Dendritic cell treated with granulocyte-macrophage colony-stimulating factor and Interleukin-4, amounts not matched to agents 40 ng/mL and 50 ng/mL, for 4 days (primary cell): ENCODE measurements at regions not wholly inside any gene's neighbourhood (a gene's known extent, or its start where the extent isn't known, plus 50 kb on each side); places are given as distances from the start of the nearest gene placed in this dataset.

Experiments used
- H3K27ac Mint-ChIP-seq: one replicate; pipeline ENCODE4 v1.8.0; 2022; ENCODE audit warnings: mild to moderate bottlenecking, mixed read lengths
- H3K27me3 Mint-ChIP-seq: one replicate; pipeline ENCODE4 v1.8.0; 2022; ENCODE audit warnings: mild to moderate bottlenecking, mixed read lengths
- H3K36me3 Mint-ChIP-seq: one replicate; pipeline ENCODE4 v1.8.0; 2022; ENCODE audit warnings: low read depth, mixed read lengths
- H3K4me1 Mint-ChIP-seq: one replicate; pipeline ENCODE4 v1.8.0; 2022; ENCODE audit warnings: low read depth, mixed read lengths
- H3K4me3 Mint-ChIP-seq: one replicate; pipeline ENCODE4 v1.8.0; 2022; ENCODE audit warnings: mild to moderate bottlenecking, moderate library complexity, mixed read lengths
- H3K9me3 Mint-ChIP-seq: one replicate; pipeline ENCODE4 v1.8.0; 2022; ENCODE audit warnings: mixed read lengths
- intact Hi-C: fragments of 100-400 bp; cut with micrococcal nuclease; formaldehyde crosslinking; loops from one replicate; pipeline ENCODE4 v1.15.0; 2022

DNA sequence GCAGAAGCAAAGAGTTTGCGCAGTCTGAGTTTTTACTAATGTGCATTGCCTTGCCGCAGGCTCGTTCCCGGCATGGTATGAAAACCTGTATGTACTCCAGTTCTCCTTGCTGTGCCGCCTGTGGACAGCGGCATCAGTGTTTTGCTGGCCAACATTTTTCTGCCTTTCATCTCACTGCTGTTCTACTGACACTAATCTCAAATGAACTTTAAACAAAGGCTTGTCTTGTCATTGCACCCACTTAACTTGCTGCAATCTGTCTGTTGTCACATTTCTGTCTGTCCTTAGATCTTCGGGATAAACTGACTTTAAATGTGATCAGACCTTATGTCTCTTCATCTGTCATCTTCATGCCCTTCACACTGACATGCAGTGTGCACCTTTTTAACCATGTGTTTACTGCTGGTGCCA lies 71.7 kb upstream of the ZNRF2 start:
- Mint-ChIP-seq H3K9me3 (peaks cover 7% of the 10 kb centered on the region), H3K4me3 (no peak overlapping the region), H3K27me3 (no peaks in the 10 kb centered on the region), H3K36me3 (no peaks in the 10 kb centered on the region), H3K27ac (no peak overlapping the region), H3K4me1 (peaks cover 30% of the 10 kb centered on the region)
- intact Hi-C loops: no loop called here

GRCh38 chr7:30213637-30214036 lies 70.8 kb upstream of the ZNRF2 start:
- Mint-ChIP-seq H3K4me1 (peaks cover 30% of the 10 kb centered on the region), H3K4me3 (no peak overlapping the region), H3K27ac (no peak overlapping the region), H3K36me3 (no peaks in the 10 kb centered on the region), H3K27me3 (no peaks in the 10 kb centered on the region), H3K9me3 (peaks cover 8% of the 10 kb centered on the region)
- intact Hi-C loops: no loop called here

DNA sequence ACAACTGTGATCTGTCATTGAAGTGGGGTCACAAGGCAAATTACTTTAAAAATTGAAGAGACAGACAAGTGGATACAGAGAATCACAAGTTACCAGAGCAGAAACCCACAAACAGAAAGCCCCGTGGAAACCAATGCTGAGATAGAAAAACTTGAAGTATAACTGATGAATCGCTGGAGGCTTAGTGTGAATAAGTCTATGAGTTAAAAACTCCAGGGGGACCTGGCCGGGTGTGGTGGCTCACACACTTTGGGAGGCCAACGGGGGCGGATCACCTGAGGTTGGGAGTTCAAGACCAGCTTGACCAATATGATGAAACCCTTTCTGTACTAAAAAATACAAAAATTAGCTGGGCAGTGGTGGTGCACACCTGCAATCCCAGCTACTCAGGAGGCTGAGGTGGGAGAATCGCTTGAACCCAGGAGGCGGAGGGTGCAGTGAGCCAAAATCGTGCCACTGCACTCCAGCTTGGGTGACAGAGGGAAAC lies 69.7 kb upstream of the ZNRF2 start:
- Mint-ChIP-seq H3K9me3 (peaks cover 19% of the 10 kb centered on the region), H3K27me3 (no peaks in the 10 kb centered on the region), H3K4me1 (peaks cover 29% of the 10 kb centered on the region), H3K36me3 (no peaks in the 10 kb centered on the region), H3K27ac (no peak overlapping the region), H3K4me3 (no peak overlapping the region)
- intact Hi-C loops: loop anchor here (5.0 kb wide), 1 partner anchor 37 kb away; no protein-coding TSS in a partner anchor

DNA sequence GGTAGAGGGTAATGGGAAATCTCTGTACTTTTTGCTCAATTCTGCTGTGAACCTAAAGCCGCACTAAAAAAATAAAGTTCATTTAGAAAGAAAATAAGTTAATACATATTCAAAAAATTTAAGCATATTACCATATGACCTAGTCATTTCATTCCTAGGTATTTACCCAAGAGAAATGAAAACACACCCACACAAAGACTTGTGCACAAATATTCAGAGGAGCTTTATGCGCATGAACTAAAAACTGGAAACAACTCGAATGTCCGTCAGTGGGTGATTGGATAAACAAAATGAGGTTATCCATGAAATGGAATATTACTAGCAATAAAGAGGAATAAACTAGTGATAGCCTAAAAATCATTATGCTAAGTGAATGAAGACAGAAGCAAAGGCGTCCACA lies 62.6 kb upstream of the ZNRF2 start:
- H3K4me1 Mint-ChIP-seq: peaks cover 58% of the 10 kb centered on the region
- H3K27ac Mint-ChIP-seq: no peak overlapping the region
- intact Hi-C loops: no loop called here
- H3K36me3 Mint-ChIP-seq: no peaks in the 10 kb centered on the region
- no peak overlapping the region for H3K4me3 Mint-ChIP-seq
- H3K9me3 Mint-ChIP-seq: peaks cover 25% of the 10 kb centered on the region
- no peaks in the 10 kb centered on the region for H3K27me3 Mint-ChIP-seq

GRCh38 chr7:30222515-30223215 lies 61.7 kb upstream of the ZNRF2 start:
- Mint-ChIP-seq H3K4me3 (no peak overlapping the region), H3K36me3 (no peaks in the 10 kb centered on the region), H3K27me3 (no peaks in the 10 kb centered on the region), H3K4me1 (peaks cover 63% of the 10 kb centered on the region), H3K27ac (peak overlapping the region; percentile 50), H3K9me3 (peaks cover 19% of the 10 kb centered on the region)
- intact Hi-C loops: no loop called here

- peaks cover 68% of the 10 kb centered on the region for H3K4me1 Mint-ChIP-seq
- H3K9me3 Mint-ChIP-seq: peaks cover 14% of the 10 kb centered on the region
- no peak overlapping the region for H3K4me3 Mint-ChIP-seq
- H3K27me3 Mint-ChIP-seq: no peaks in the 10 kb centered on the region
- intact Hi-C loops: no loop called here
- peak overlapping the region; percentile 91 for H3K27ac Mint-ChIP-seq
- H3K36me3 Mint-ChIP-seq: no peaks in the 10 kb centered on the region
These were observed 60.5 kb upstream of the ZNRF2 start for GRCh38 chr7:30223896-30224295.

- Mint-ChIP-seq H3K36me3 (no peaks in the 10 kb centered on the region), H3K27me3 (no peaks in the 10 kb centered on the region), H3K9me3 (peaks cover 7% of the 10 kb centered on the region), H3K27ac (peak overlapping the region; percentile 91), H3K4me1 (peaks cover 68% of the 10 kb centered on the region), H3K4me3 (peak overlapping the region; percentile 58)
- intact Hi-C loops: no loop called here
These were observed 59.8 kb upstream of the ZNRF2 start for GRCh38 chr7:30224511-30225062.

- Mint-ChIP-seq H3K4me1 (peaks cover 66% of the 10 kb centered on the region), H3K36me3 (no peaks in the 10 kb centered on the region), H3K9me3 (no peaks in the 10 kb centered on the region), H3K27me3 (no peaks in the 10 kb centered on the region), H3K27ac (peak overlapping the region; percentile 91), H3K4me3 (peak overlapping the region; percentile 50)
- intact Hi-C loops: loop anchor here (1.0 to 2.0 kb wide), 4 partner anchors 11 to 59 kb away; partner anchors contain the start of gene ZNRF2
These were observed 58.4 kb upstream of the ZNRF2 start for GRCh38 chr7:30225863-30226613.

GRCh38 chr7:30226614-30227268 lies 57.7 kb upstream of the ZNRF2 start:
- peaks cover 65% of the 10 kb centered on the region for H3K4me1 Mint-ChIP-seq
- peak overlapping the region; percentile 91 for H3K27ac Mint-ChIP-seq
- no peaks in the 10 kb centered on the region for H3K36me3 Mint-ChIP-seq
- intact Hi-C loops: loop anchor here (1.0 to 2.0 kb wide), 4 partner anchors 11 to 58 kb away; partner anchors contain the start of gene ZNRF2
- H3K27me3 Mint-ChIP-seq: no peaks in the 10 kb centered on the region
- no peaks in the 10 kb centered on the region for H3K9me3 Mint-ChIP-seq
- H3K4me3 Mint-ChIP-seq: no peak overlapping the region

DNA sequence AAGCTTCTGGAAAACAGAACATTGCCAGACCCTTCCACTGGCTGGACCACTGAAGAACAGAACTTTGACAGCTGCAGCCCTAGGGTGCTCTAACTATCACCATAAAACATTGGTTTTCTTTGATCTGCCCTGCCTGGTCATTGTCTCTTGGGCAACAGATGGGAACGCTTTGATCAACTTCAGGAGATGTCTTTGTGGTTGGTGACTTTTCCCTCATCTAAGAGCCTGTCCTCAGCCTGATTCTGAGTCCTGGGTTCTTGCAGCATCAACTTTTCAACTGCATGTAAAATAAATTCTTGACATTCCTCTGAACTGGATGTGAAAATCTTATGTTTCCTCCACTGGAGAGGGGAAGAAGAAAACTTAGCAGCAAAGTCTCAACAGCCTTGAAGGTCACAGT lies 53.1 kb upstream of the ZNRF2 start:
- no peak overlapping the region for H3K27ac Mint-ChIP-seq
- H3K36me3 Mint-ChIP-seq: no peaks in the 10 kb centered on the region
- H3K9me3 Mint-ChIP-seq: no peaks in the 10 kb centered on the region
- peaks cover 29% of the 10 kb centered on the region for H3K4me1 Mint-ChIP-seq
- H3K4me3 Mint-ChIP-seq: no peak overlapping the region
- no peaks in the 10 kb centered on the region for H3K27me3 Mint-ChIP-seq
- intact Hi-C loops: no loop called here

DNA sequence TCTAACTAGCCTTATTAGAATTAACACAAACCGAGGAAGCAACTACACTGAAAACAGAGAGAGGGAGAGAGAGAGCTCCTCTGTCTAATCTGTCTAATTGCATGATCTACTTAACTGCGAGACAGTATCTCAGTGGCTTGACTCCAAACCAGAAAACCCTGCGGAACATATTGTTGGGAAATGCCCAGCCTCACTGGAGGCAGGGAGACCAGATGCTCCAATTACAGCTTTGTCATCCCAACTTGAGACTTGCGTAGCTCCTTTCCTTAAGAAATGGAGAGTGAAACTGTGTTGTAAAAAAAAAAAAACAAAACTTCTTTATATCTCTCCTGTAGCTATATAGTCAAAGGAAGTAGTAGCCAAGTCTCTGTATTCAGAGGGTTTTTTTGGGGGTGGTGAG lies 52.0 kb upstream of the ZNRF2 start:
- H3K4me3 Mint-ChIP-seq: no peak overlapping the region

More for the DNA sequence above, 52.0 kb upstream of the ZNRF2 start:
- no peak overlapping the region for H3K27ac Mint-ChIP-seq
- H3K9me3 Mint-ChIP-seq: no peaks in the 10 kb centered on the region
- peaks cover 22% of the 10 kb centered on the region for H3K4me1 Mint-ChIP-seq
- intact Hi-C loops: no loop called here
- H3K27me3 Mint-ChIP-seq: no peaks in the 10 kb centered on the region
- no peaks in the 10 kb centered on the region for H3K36me3 Mint-ChIP-seq
